H9 (cell line): ENCODE measurements at regions not wholly inside any gene's neighbourhood (a gene's known extent, or its start where the extent isn't known, plus 50 kb on each side); places are given as distances from the start of the nearest gene placed in this dataset.

Experiments used
- DNase-seq: peaks from one replicate; pipeline ENCODE4 v3.0.0-alpha.2; 2017
- H2AFZ ChIP-seq: one replicate; pipeline ENCODE4 v1.6.1; 2013; ENCODE audit warnings: mild to moderate bottlenecking, low read length, control low read depth, moderate library complexity
- H2AK5ac ChIP-seq: 2 replicates; pipeline ENCODE4 v1.6.1; 2013; ENCODE audit warnings: low read length, control low read depth, mixed read lengths; ENCODE audit not compliant: insufficient read length
- H2BK120ac ChIP-seq: one replicate; pipeline ENCODE4 v1.6.1; 2013; ENCODE audit warnings: low read depth, mild to moderate bottlenecking, low read length, control low read depth, inconsistent platforms; ENCODE audit not compliant: poor library complexity, severe bottlenecking
- H2BK12ac ChIP-seq: 2 replicates; pipeline ENCODE4 v1.6.1; 2013; ENCODE audit warnings: low read length, control low read depth, mixed read lengths, low read depth; ENCODE audit not compliant: insufficient read length
- H2BK15ac ChIP-seq: 2 replicates; pipeline ENCODE4 v1.6.1; 2013; ENCODE audit warnings: low read depth, low read length, control low read depth
- H2BK20ac ChIP-seq: one replicate; pipeline ENCODE4 v1.6.1; 2013; ENCODE audit warnings: low read depth, mild to moderate bottlenecking, low read length, control low read depth, inconsistent platforms; ENCODE audit not compliant: poor library complexity, severe bottlenecking
- H2BK5ac ChIP-seq: 2 replicates; pipeline ENCODE4 v1.6.1; 2013; ENCODE audit warnings: low read length, control low read depth, mixed read lengths; ENCODE audit not compliant: insufficient read length
- H3K14ac ChIP-seq: 2 replicates; pipeline ENCODE4 v1.6.1; 2013; ENCODE audit warnings: low read length, control low read depth; ENCODE audit not compliant: insufficient read depth
- H3K18ac ChIP-seq: 2 replicates; pipeline ENCODE4 v1.6.1; 2013; ENCODE audit warnings: low read depth, mild to moderate bottlenecking, mixed read lengths, low read length, control low read depth; ENCODE audit not compliant: insufficient read length
- H3K23ac ChIP-seq: 2 replicates; pipeline ENCODE4 v1.6.1; 2013; ENCODE audit warnings: low read length, control low read depth, mixed read lengths, low read depth; ENCODE audit not compliant: insufficient read length
- H3K23me2 ChIP-seq: 2 replicates; pipeline ENCODE4 v1.6.1; 2013; ENCODE audit warnings: low read depth, mild to moderate bottlenecking, mixed read lengths, low read length, control low read depth; ENCODE audit not compliant: insufficient read length, poor library complexity, severe bottlenecking
- H3K27ac ChIP-seq: 2 replicates; pipeline ENCODE4 v1.5.1; 2013; ENCODE audit warnings: low read length, control low read depth, mixed read lengths, low read depth; ENCODE audit not compliant: insufficient read length
- H3K27me3 ChIP-seq: 2 replicates; pipeline ENCODE4 v1.6.1; 2013; ENCODE audit warnings: low read length, control low read depth, inconsistent platforms; ENCODE audit not compliant: insufficient read depth
- H3K4ac ChIP-seq: 2 replicates; pipeline ENCODE4 v1.6.1; 2013; ENCODE audit warnings: low read depth, mild to moderate bottlenecking, control low read depth, inconsistent platforms, low read length, moderate library complexity
- H3K4me1 ChIP-seq: 2 replicates; pipeline ENCODE4 v1.6.1; 2013; ENCODE audit warnings: low read length, control low read depth, inconsistent platforms; ENCODE audit not compliant: insufficient read depth
- H3K4me2 ChIP-seq: 2 replicates; pipeline ENCODE4 v1.6.1; 2013; ENCODE audit warnings: low read length, control low read depth, mixed read lengths; ENCODE audit not compliant: insufficient read length, insufficient read depth
- H3K56ac ChIP-seq: 2 replicates; pipeline ENCODE4 v1.6.1; 2013; ENCODE audit warnings: low read depth, mild to moderate bottlenecking, mixed read lengths, low read length, control low read depth; ENCODE audit not compliant: insufficient read length
- H3K79me1 ChIP-seq: 2 replicates; pipeline ENCODE4 v1.6.1; 2013; ENCODE audit warnings: low read depth, mild to moderate bottlenecking, moderate library complexity, low read length, control low read depth, inconsistent platforms; ENCODE audit not compliant: insufficient read depth, poor library complexity, severe bottlenecking
- H3K79me2 ChIP-seq: 2 replicates; pipeline ENCODE4 v1.6.1; 2013; ENCODE audit warnings: low read length, control low read depth, inconsistent platforms; ENCODE audit not compliant: insufficient read depth
- H3K9ac ChIP-seq: 2 replicates; pipeline ENCODE4 v1.6.1; 2013; ENCODE audit warnings: low read length, control low read depth, mixed read lengths; ENCODE audit not compliant: insufficient read length; ENCODE audit errors: extremely low read depth
- H3K9me3 ChIP-seq: one replicate; pipeline ENCODE4 v1.6.1; 2013; ENCODE audit warnings: low read depth, low read length, inconsistent platforms; ENCODE audit not compliant: control insufficient read depth
- H3T11ph ChIP-seq: one replicate; pipeline ENCODE4 v1.6.1; 2013; ENCODE audit warnings: mild to moderate bottlenecking, low read length, control low read depth, inconsistent platforms
- H4K20me1 ChIP-seq: one replicate; pipeline ENCODE4 v1.6.1; 2013; ENCODE audit not compliant: control insufficient read depth, insufficient read length, insufficient read depth
- H4K5ac ChIP-seq: 2 replicates; pipeline ENCODE4 v1.6.1; 2013; ENCODE audit warnings: low read depth, mild to moderate bottlenecking, mixed read lengths, low read length, control low read depth; ENCODE audit not compliant: insufficient read length
- H4K8ac ChIP-seq: replicated peaks from 2 replicates; pipeline ENCODE4 v1.6.1; 2013; ENCODE audit warnings: low read length, control low read depth, mixed read lengths, low read depth; ENCODE audit not compliant: insufficient read length
- H4K91ac ChIP-seq: 2 replicates; pipeline ENCODE4 v1.6.1; 2013; ENCODE audit warnings: low read depth, mild to moderate bottlenecking, moderate library complexity, mixed read lengths, low read length, control low read depth; ENCODE audit not compliant: insufficient read length
- H3K27ac Mint-ChIP-seq, 3 experiments: 2 replicates in 2 of 3; 3 replicates in 1 of 3; pipeline ENCODE4 v1.8.0; 2020 to 2021; ENCODE audit warnings: mixed read lengths in 3 of 3, mild to moderate bottlenecking in 1 of 3, moderate library complexity in 1 of 3
- H3K27me3 Mint-ChIP-seq: 2 replicates; pipeline ENCODE4 v1.8.0; 2021; ENCODE audit warnings: low read depth, mild to moderate bottlenecking, moderate library complexity, mixed read lengths
- H3K36me3 Mint-ChIP-seq, 3 experiments: 2 replicates in 2 of 3; 3 replicates in 1 of 3; pipeline ENCODE4 v1.8.0; 2020 to 2021; ENCODE audit warnings: low read depth in 3 of 3, mixed read lengths in 3 of 3; ENCODE audit not compliant: insufficient read depth in 1 of 3
- H3K4me1 Mint-ChIP-seq, 2 experiments: 2 replicates each; pipeline ENCODE4 v1.8.0; 2020; ENCODE audit warnings: mixed read lengths in 2 of 2
- H3K4me3 Mint-ChIP-seq, 2 experiments: 2 replicates in 1 of 2; 3 replicates in 1 of 2; pipeline ENCODE4 v1.8.0; 2020 to 2021; ENCODE audit warnings: mild to moderate bottlenecking in 2 of 2, mixed read lengths in 2 of 2, moderate library complexity in 1 of 2
- H3K9me3 Mint-ChIP-seq, 2 experiments: 2 replicates in 1 of 2; 3 replicates in 1 of 2; pipeline ENCODE4 v1.8.0; 2020; ENCODE audit warnings: mild to moderate bottlenecking in 2 of 2, mixed read lengths in 2 of 2, moderate library complexity in 1 of 2
- CTCF ChIP-seq: fragments of 200-600 bp; sonication (generic); conservative IDR thresholded peaks from 3 replicates; pipeline ENCODE4 v1.8.0; 2021; ENCODE audit warnings: antibody characterized with exemption, mild to moderate bottlenecking
- WGBS: extraction: QIAGEN DNeasy Blood & Tissue Kit; methylation state at CpG from one replicate; pipeline ENCODE4 v1.1.7; 2013; ENCODE audit warnings: missing lambda C conversion rate, low lambda C conversion rate, mixed read lengths; ENCODE audit not compliant: insufficient read length; ENCODE audit errors: extremely low coverage; 5-methylcytosine and 5-hydroxymethylcytosine counted together

- Histone ChIP-seq H3K4me1 (no peaks in the 10 kb centered on the region), H3K56ac (no peak overlapping the region), H4K5ac (no peak overlapping the region), H2BK5ac (no peak overlapping the region), H2BK12ac (no peak overlapping the region), H3K14ac (no peak overlapping the region), H3K9ac (no peak overlapping the region), H4K8ac (no peak overlapping the region), H3K79me1 (no peaks in the 10 kb centered on the region), H3K9me3 (no peaks in the 10 kb centered on the region), H3T11ph (no peak overlapping the region), H3K27me3 (no peaks in the 10 kb centered on the region), H2BK20ac (no peak overlapping the region), H3K23ac (no peak overlapping the region), H2AK5ac (no peak overlapping the region), H3K79me2 (no peaks in the 10 kb centered on the region), H4K91ac (no peak overlapping the region), H3K18ac (no peak overlapping the region), H2AFZ (no peak overlapping the region), H3K4ac (no peak overlapping the region), H3K4me2 (no peak overlapping the region), H3K23me2 (no peaks in the 10 kb centered on the region), H2BK15ac (no peak overlapping the region), H3K27ac (no peak overlapping the region), H2BK120ac (no peak overlapping the region), H4K20me1 (no peaks in the 10 kb centered on the region)
- Mint-ChIP-seq H3K4me1 (peaks cover 0 to 4% of the 10 kb centered on the region in 2 experiments; a peak in 2 of 4 replicates), H3K4me3 (no peak overlapping the region), H3K27ac (no peak overlapping the region), H3K27me3 (no peaks in the 10 kb centered on the region; the same call in 1 of the 2 replicates), H3K36me3 (no peaks in the 10 kb centered on the region), H3K9me3 (0 out of 5 replicates have a peak, but pooled peaks cover 0 to 2% of the 10 kb centered on the region in 2 experiments)
- WGBS = no CpG with 5 or more reads among the region's 3 CpGs
- TF ChIP-seq CTCF = no peak
- DNase-seq = no peak
These were observed 857.8 kb downstream of the TUSC7 start for GRCh38 chr3:117567382-117567781.
